ENCODE measurements at regions not wholly inside any gene's neighbourhood (a gene's known extent, or its start where the extent isn't known, plus 50 kb on each side); places are given as distances from the start of the nearest gene placed in this dataset.

DNA sequence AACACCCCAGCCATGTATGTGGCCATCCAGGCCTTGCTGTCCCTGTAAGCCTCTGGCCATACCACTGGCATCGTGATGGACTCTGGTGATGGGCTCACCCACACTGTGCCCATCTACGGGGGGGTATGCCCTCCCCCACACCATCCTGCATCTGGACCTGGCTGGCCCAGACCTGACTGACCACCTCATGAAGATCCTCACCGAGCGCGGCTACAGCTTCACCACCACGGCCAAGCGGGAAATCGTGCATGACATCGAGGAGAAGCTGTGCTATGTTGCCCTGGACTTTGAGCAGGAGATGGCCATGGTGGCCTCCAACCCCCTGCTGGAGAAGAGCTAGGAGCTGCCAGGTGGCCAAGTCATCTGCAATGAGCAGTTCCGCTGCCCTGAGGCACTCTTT, 80.4 kb upstream of the ZCCHC2 start:
- no peak overlapping the region for H3K4me3 Mint-ChIP-seq
- H3K9me3 Mint-ChIP-seq = no peaks in the 10 kb centered on the region
- peaks cover 4% of the 10 kb centered on the region for H3K4me1 Mint-ChIP-seq (ENCODE audit: low read depth)
- H3K27me3 Mint-ChIP-seq (ENCODE audit: low read depth) = no peaks in the 10 kb centered on the region
- H3K36me3 Mint-ChIP-seq (ENCODE audit: low read depth) = no peaks in the 10 kb centered on the region
- H3K27ac Mint-ChIP-seq = no peak overlapping the region
- no peak for DNase-seq (ENCODE audit: low spot score)

DNA sequence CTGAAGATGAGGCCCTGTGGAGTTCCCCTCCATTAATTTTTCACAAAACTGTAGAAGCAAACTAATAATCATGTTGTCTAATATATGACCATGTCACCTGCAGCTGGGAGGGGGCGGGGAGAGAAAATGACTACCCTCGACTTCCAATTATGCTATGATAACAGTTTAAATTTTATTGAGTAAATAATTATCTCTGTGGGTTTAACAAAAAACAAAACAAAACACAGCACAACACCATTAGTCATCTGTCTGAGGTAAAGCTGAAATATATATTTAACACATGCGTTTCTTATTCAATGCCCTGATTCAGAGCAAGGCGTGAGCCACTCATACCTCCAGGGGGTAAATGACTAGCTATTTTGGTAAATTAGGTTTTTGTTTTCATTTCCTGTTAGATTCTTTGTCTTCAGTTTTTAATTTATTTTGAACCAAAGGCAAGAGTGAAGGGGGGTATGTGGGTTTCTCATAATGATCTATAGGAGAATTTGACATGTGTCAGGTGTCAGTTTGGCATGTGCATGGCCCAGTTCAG, 77.4 kb upstream of the ZCCHC2 start:
- no peaks in the 10 kb centered on the region for H3K27me3 Mint-ChIP-seq (ENCODE audit: low read depth)
- no peaks in the 10 kb centered on the region for H3K36me3 Mint-ChIP-seq (ENCODE audit: low read depth)
- H3K9me3 Mint-ChIP-seq = no peaks in the 10 kb centered on the region
- DNase-seq (ENCODE audit: low spot score) = no peak
- H3K27ac Mint-ChIP-seq = no peak overlapping the region
- no peak overlapping the region for H3K4me3 Mint-ChIP-seq
- peaks cover 4% of the 10 kb centered on the region for H3K4me1 Mint-ChIP-seq (ENCODE audit: low read depth)

DNA sequence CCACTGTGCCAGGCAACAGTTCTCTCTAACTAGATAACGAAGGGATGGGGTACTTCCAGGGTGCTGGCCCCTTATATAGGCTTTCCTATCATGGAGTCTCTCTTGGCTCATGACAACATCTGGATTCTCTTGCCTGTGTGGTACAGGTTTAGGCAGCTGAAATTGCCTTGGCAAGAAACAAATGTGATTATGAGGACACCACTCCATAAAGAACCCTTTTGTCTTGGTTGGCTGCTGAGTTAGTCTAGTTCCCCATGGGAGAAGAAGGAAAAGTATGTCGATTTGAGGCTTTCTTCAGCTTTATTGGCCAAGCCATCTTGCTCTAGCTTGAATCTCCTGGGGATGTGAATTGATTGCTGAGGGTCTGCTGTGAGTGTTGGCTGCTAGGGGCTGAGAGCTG, 76.3 kb upstream of the ZCCHC2 start:
- Mint-ChIP-seq H3K9me3 (no peaks in the 10 kb centered on the region), H3K27me3 (ENCODE audit: low read depth) (no peaks in the 10 kb centered on the region), H3K4me3 (no peak overlapping the region), H3K36me3 (ENCODE audit: low read depth) (no peaks in the 10 kb centered on the region), H3K27ac (no peak overlapping the region), H3K4me1 (ENCODE audit: low read depth) (peaks cover 4% of the 10 kb centered on the region)
- DNase-seq (ENCODE audit: low spot score) = no peak

DNA sequence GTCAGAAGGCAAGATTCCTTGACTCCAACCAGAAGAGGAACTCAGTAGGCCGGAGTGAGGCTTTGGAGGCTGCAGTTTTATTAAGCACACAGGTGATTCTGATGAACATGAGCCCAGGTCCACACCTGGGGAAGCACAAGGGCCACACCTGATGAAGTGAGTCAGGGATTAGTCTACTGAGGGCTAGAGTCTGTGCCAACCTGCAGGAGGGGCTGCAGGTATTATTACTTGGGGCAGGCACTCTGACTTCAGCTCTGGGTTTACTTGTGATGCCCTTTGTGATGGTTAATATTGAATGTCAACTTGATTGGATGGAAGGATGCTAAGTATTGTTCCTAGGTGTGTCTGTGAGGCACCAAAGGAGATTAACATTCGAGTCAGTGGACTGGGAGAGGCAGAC, 75.2 kb upstream of the ZCCHC2 start:
- Mint-ChIP-seq H3K36me3 (ENCODE audit: low read depth) (no peaks in the 10 kb centered on the region), H3K27me3 (ENCODE audit: low read depth) (no peaks in the 10 kb centered on the region), H3K27ac (no peak overlapping the region), H3K4me3 (no peak overlapping the region), H3K9me3 (no peaks in the 10 kb centered on the region), H3K4me1 (ENCODE audit: low read depth) (peaks cover 7% of the 10 kb centered on the region)
- no peak for DNase-seq (ENCODE audit: low spot score)

DNA sequence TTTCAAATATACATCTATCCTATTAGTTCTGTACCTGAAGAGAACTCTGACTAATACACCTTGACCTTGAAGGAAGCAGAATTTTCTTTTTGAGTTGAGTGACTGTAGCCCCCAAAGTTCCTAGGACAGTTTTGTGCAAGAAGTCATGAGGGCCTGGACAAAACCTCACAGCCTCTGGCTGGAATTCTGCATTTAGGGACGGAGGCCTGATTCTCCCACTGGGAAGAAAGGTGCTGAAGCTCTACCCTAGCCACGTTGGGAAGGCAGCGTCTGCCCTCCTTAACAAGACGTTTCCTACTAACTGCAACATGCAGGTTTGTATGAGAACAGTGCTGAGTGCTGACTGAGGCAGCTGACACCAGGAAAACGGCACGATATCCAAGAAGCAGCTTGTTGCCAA, 74.4 kb upstream of the ZCCHC2 start:
- Mint-ChIP-seq H3K9me3 (no peaks in the 10 kb centered on the region), H3K27ac (no peak overlapping the region), H3K27me3 (ENCODE audit: low read depth) (no peaks in the 10 kb centered on the region), H3K36me3 (ENCODE audit: low read depth) (no peaks in the 10 kb centered on the region), H3K4me3 (no peak overlapping the region), H3K4me1 (ENCODE audit: low read depth) (peaks cover 9% of the 10 kb centered on the region)
- DNase-seq (ENCODE audit: low spot score) = no peak

DNA sequence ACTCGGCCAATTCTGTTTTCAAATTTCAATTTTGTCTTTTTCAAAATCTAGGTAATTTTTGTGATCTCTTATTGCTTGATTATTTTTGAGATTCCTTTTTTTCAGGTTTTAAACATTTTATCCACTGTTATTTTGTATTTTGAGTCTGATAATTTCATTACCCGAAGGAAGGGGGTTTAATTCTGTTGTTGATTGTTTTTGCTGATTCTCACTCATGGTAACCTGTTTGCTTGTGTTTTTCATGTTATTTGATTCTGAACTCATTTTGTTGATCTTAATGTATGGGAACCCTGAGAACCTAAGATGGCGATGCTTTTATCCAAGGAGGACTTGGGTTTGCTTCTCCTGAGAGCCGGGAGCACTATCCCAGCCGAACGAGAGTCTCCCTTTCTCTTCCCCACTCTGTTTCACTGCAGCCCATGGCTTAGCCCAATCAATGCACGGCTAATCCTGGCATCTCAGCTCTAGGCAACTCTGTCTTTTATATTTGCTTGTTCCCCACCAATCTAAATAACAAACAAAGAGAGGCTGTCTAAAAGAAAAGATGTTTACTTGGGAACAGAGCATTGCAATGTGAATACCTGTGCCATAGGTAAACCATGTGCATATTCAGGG, 73.2 kb upstream of the ZCCHC2 start:
- Mint-ChIP-seq H3K27ac (no peak overlapping the region), H3K9me3 (no peaks in the 10 kb centered on the region), H3K4me1 (ENCODE audit: low read depth) (peaks cover 14% of the 10 kb centered on the region), H3K4me3 (no peak overlapping the region), H3K36me3 (ENCODE audit: low read depth) (no peaks in the 10 kb centered on the region), H3K27me3 (ENCODE audit: low read depth) (peaks cover under 1% of the 10 kb centered on the region)
- DNase-seq (ENCODE audit: low spot score) = no peak

DNA sequence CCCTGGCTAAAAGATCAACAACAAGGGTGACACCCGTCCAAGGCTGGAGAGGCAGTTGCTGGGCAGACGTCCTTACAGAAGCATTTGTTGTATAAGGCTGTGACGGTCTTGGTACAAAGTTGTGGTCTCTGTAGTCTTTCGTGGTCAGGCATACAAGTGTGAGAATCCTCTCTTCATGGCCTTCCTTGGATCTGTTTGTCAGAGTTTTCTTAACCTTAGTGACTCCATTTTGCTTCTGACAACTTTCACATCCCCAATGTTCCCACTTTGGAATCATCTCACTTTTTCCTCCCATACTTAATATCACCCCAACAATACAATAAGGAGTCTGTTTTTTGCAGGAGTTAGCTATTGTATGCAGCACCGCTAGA, 72.7 kb upstream of the ZCCHC2 start:
- Mint-ChIP-seq H3K27me3 (ENCODE audit: low read depth) (peaks cover 3% of the 10 kb centered on the region), H3K36me3 (ENCODE audit: low read depth) (no peaks in the 10 kb centered on the region), H3K4me1 (ENCODE audit: low read depth) (peaks cover 14% of the 10 kb centered on the region), H3K27ac (no peak overlapping the region), H3K9me3 (no peaks in the 10 kb centered on the region), H3K4me3 (no peak overlapping the region)
- no peak for DNase-seq (ENCODE audit: low spot score)

DNA sequence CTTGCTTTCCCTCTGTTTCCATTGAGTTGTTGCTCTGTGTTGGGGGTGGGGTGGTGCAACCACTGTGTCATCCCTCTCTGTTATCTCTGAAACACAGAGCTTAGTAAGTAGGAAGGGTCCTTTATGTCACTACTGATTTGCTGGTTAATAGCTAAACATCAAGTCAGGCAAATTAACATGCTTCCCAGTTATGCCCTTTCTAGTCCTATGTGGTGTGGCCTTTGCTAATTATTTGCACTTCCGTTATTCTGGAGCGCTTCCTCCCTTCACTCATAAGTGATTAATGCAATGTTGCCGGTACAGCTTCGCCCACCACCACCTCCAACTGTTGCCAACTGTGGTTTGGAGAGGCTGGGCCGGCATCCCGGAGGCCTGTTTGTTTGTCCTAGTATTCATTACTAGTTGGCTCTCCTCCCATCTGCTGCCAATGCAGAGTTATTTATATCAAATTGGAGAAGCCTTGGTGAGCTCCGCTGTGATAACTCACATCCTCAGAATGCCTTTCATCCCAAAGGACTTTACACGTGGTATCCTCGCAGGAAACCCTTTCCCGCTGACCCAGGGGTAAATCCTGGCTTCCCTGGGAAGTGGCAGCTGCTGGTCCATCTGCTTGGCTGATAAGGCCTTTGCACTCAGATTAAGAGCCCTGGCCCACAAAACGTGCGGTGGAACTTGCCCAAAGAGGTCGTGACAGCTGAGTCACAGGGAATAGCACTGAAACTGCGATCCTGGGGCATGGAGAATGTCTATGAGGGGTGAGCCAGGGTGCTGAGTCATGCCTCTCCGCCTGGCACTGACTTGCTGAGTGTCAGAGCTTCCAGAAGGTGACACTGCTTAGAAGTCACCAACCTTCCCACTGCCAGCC, 72.0 kb upstream of the ZCCHC2 start:
- Mint-ChIP-seq H3K27ac (no peak overlapping the region), H3K27me3 (ENCODE audit: low read depth) (peaks cover 3% of the 10 kb centered on the region), H3K4me1 (ENCODE audit: low read depth) (peaks cover 10% of the 10 kb centered on the region), H3K36me3 (ENCODE audit: low read depth) (no peaks in the 10 kb centered on the region), H3K4me3 (no peak overlapping the region), H3K9me3 (no peaks in the 10 kb centered on the region)
- DNase-seq (ENCODE audit: low spot score) = no peak

DNA sequence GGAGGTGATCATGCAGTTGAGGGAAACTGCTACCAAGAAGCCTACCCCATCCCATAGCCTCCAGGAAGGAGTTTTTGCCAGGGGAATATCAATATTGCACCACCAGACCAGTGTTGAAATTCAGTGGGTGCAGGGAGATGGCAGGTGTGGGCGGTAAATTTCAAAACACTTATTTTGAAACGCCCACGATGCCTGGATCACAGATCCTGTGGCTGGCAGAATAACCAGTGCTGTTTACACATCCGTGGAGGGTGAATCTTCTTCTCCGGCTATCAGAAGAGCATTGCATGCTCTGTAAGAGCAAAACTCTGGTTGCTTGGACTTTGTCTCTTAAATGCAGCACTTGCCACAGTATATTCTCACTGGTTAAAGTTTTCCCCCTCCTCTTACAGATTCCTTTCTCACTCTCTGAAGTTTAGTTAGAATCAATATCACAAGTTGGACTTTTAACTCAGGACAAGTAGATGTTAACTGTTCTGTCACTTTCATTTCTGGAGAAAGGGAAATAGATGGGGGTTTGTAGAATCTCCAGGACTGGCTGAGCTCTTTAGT, 70.5 kb upstream of the ZCCHC2 start:
- Mint-ChIP-seq H3K4me3 (peak overlapping the region; percentile 55), H3K4me1 (ENCODE audit: low read depth) (peaks cover 10% of the 10 kb centered on the region), H3K9me3 (no peaks in the 10 kb centered on the region), H3K27me3 (ENCODE audit: low read depth) (peaks cover 3% of the 10 kb centered on the region), H3K36me3 (ENCODE audit: low read depth) (no peaks in the 10 kb centered on the region), H3K27ac (no peak overlapping the region)
- peak; percentile 52 for DNase-seq (ENCODE audit: low spot score)

DNA sequence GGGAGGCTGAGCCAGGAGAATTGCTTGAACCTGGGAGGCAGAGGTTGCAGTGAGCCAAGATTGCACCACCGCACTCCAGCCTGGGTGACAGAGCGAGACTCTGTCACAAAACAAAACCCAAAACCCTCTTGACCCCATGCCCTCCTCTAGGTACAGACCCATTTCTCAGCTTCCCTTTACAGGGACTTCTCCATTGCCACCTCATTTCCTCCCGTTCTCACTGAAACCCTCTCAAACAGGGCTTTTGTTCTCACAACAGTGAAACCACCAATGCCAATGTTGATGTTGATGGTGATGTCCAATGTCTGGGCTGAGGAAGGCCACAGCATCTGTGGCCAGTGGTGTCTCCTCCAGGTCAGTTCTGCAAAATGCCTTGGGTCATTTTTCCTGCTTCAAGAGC, 69.0 kb upstream of the ZCCHC2 start:
- no peaks in the 10 kb centered on the region for H3K9me3 Mint-ChIP-seq
- peaks cover 10% of the 10 kb centered on the region for H3K4me1 Mint-ChIP-seq (ENCODE audit: low read depth)
- no peak for DNase-seq (ENCODE audit: low spot score)
- no peak overlapping the region for H3K4me3 Mint-ChIP-seq
- H3K27me3 Mint-ChIP-seq (ENCODE audit: low read depth) = peaks cover 3% of the 10 kb centered on the region
- no peaks in the 10 kb centered on the region for H3K36me3 Mint-ChIP-seq (ENCODE audit: low read depth)
- no peak overlapping the region for H3K27ac Mint-ChIP-seq

DNA sequence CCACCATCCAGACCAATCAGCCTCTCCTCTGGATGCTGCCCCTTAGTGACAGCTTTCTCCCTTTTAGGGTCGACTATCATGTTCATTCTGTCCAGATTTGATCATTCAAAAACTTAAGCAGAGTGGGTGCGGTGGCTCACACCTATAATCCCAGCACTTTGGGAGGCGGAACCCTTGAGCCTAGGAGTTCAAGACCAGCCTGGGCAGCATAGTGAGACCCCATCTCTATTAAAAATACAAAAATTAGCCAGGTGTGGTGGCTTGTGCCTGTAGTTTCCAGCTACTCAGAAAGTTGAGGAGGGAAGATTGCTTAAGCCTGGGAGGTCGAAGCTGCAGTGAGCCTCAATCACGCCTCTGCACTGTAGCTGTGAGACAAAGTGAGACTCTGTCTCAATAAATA, 68.3 kb upstream of the ZCCHC2 start:
- H3K36me3 Mint-ChIP-seq (ENCODE audit: low read depth) = no peaks in the 10 kb centered on the region
- no peak overlapping the region for H3K4me3 Mint-ChIP-seq
- no peak overlapping the region for H3K27ac Mint-ChIP-seq
- H3K9me3 Mint-ChIP-seq = no peaks in the 10 kb centered on the region
- no peak for DNase-seq (ENCODE audit: low spot score)
- H3K27me3 Mint-ChIP-seq (ENCODE audit: low read depth) = peaks cover 3% of the 10 kb centered on the region
- H3K4me1 Mint-ChIP-seq (ENCODE audit: low read depth) = peaks cover 10% of the 10 kb centered on the region

DNA sequence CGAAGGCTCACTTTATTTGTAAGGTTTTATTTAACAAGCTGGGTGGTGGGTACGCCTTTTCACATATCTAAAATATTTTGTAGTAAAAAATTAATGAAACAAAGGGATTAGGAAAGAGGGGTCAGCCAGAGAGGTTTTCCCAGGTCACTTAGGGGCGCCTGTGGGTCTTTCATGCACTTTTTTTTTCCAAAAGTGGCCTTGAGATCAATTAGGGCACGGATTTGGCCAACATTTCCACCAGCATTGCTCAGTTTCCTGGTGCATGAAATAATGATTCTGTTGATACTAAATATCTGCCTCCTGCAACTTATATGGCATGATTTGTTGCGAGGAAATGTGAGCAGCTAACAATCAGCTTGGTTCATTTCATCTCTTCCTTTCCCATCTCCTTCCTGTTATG, 67.6 kb upstream of the ZCCHC2 start:
- H3K4me3 Mint-ChIP-seq = no peak overlapping the region
- DNase-seq (ENCODE audit: low spot score) = no peak
- peaks cover 3% of the 10 kb centered on the region for H3K27me3 Mint-ChIP-seq (ENCODE audit: low read depth)
- H3K9me3 Mint-ChIP-seq = no peaks in the 10 kb centered on the region
- no peaks in the 10 kb centered on the region for H3K36me3 Mint-ChIP-seq (ENCODE audit: low read depth)
- no peak overlapping the region for H3K27ac Mint-ChIP-seq
- peaks cover 10% of the 10 kb centered on the region for H3K4me1 Mint-ChIP-seq (ENCODE audit: low read depth)

DNA sequence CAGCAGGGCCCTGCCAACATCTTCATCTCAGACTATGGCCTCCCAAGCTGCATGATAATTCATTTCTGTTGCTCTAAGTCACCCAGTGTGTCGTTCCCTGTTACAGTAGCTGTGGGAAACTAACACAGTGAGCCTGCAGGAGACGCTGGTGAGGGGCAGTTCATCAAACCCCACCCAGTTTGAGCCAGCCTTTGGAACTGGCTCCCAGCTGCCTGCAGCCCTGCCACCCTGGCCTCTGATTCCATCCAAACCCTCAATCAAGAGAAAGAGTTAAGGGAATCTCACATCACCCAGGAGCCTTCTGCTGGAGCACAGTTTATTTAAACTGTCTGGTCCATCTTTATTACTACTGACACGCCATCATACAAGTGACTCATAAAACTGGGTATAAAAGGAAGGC, 64.9 kb upstream of the ZCCHC2 start:
- no peak overlapping the region for H3K4me3 Mint-ChIP-seq
- H3K9me3 Mint-ChIP-seq = no peaks in the 10 kb centered on the region
- peaks cover 3% of the 10 kb centered on the region for H3K27me3 Mint-ChIP-seq (ENCODE audit: low read depth)
- no peak for DNase-seq (ENCODE audit: low spot score)
- no peak overlapping the region for H3K27ac Mint-ChIP-seq
- H3K4me1 Mint-ChIP-seq (ENCODE audit: low read depth) = peaks cover 6% of the 10 kb centered on the region
- no peaks in the 10 kb centered on the region for H3K36me3 Mint-ChIP-seq (ENCODE audit: low read depth)

DNA sequence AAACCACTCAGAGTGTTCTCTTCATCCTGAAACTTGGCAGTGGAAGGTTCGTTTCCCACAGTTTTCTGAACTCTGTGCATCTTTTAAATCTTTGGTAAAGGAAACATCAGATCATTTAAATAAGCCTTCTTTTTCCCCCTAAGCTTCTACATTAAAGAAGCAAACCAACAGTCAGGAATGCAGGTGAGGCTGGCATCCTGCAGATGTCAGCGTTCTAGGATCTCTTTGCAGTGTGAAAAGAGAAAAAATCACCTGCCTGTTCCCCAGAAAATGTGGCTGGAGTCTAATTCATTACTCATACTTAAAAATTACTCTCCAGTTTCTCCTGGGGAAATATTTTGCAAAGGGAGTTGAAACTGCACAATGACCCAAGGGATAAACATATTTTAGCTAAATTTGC, 64.5 kb upstream of the ZCCHC2 start:
- no peak for DNase-seq (ENCODE audit: low spot score)
- H3K27me3 Mint-ChIP-seq (ENCODE audit: low read depth) = peaks cover 4% of the 10 kb centered on the region
- no peak overlapping the region for H3K4me3 Mint-ChIP-seq
- H3K9me3 Mint-ChIP-seq = no peaks in the 10 kb centered on the region
- H3K27ac Mint-ChIP-seq = no peak overlapping the region
- peaks cover 5% of the 10 kb centered on the region for H3K4me1 Mint-ChIP-seq (ENCODE audit: low read depth)
- H3K36me3 Mint-ChIP-seq (ENCODE audit: low read depth) = no peaks in the 10 kb centered on the region

Data from T-helper 2 cell treated with Interferon-gamma antibody and Interleukin-4, amounts not matched to agents 5 μg/mL and 100 μg/mL, for 36 hours (primary cell).